Stimulated activated CD4-positive, alpha-beta T cell treated with anti-CD3 and anti-CD28 coated beads, Interleukin-2, amount 100 ng/mL, for 48 hours (primary cell): ENCODE measurements at regions not wholly inside any gene's neighbourhood (a gene's known extent, or its start where the extent isn't known, plus 50 kb on each side); places are given as distances from the start of the nearest gene placed in this dataset.

Source experiments
- DNase-seq, 2 donors: peaks; one replicate each; pipeline ENCODE4 v3.0.0-alpha.2; 2020

DNA sequence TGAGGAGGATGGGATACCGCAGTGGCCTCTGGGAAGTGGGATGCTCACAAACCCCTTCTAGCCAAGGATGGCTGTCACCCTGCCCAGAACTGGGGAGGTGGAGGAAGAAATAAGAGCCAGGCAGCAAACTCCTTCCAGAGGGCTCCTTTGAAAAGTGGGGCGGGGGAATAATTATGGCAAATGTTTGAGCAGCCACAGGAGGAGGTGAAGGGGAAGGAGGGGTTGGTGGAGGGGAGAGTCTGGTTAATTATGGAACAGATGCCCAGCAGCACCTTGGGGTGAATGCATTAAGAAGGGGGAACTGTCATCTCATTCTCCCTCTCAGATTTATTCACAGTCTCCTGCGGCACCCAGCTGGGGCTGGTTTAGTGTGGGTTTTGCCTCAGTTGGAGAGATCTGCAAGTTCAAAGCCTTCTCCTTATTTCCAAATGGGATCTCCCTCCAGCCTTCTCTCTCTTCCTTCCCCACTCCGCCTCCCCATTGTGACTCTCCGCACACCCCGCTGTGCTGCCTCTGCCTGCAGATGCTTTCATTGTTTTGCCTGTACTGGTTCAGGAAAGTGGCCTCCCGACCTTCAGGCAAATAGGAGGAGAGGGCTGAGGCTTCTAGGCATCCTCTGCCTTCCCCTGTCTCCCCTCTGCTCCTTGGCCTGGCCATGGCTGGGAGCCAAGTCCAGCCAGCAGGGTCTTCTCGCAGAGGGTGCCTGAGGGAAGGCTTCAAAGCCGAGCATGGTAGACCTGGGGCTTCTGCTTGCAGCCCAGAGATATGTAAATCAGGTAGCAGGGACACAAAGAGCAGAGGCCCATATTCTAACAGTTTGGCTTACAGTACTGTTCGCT lies 457.2 kb upstream of the MEX3C start:
- DNase-seq = no peak

DNA sequence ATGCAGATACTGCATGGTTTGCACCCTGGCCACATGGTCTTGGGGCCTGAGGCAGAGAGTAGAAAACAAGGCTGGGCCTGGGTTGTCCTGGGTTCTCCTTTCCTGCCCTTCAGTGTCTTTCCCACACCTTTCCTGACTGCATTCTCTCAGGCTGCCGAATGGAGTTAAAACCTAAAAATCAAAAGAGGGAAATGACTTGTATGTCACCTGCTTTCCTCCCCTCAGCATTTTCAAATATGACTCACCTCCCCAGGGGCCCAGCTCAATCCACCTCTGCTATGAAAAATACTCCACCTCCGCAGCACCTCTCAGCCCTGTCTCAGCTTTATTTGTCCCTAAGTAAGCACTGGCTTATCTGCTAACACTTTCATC lies 457.8 kb upstream of the MEX3C start:
- DNase-seq = no peak

DNA sequence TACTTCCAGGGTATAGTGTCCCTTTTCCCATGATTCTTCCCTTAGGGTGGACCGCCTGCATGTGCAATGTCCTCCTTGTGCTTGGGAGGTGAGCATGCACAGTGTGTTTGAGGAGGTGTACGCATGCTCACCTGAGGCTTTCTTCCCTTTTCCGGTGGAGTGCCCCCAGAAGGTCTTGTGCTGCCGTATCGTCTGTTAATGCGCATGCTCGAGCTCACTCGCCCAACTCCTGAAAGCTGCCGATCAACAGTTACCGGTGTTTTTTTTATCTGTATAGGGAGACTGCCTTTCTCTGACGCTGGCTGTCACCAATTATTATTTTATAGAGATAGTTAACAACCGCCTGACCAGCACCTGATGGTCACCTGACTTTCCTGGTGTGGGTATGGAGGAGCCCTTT lies 458.8 kb upstream of the MEX3C start:
- DNase-seq = no peak

DNA sequence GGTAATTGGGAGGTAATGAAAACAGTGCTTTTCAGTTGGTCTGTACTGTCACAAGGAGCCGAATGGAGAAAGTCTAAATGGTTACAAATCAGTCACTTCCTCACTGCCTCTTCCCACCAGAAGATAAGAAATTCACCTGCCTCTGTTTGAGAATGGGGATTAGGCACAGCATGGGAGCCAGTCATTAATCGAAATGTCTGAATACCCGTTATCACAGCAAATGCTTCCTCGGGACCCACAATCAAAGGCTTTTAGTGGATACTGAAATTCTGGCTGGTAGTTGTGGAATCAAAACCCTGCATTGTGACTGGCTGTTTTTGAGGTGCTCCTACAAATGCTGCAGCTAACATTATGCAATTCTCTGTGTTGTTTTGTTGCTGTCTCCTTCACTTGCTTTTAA lies 461.0 kb upstream of the MEX3C start:
- no peak for DNase-seq

DNA sequence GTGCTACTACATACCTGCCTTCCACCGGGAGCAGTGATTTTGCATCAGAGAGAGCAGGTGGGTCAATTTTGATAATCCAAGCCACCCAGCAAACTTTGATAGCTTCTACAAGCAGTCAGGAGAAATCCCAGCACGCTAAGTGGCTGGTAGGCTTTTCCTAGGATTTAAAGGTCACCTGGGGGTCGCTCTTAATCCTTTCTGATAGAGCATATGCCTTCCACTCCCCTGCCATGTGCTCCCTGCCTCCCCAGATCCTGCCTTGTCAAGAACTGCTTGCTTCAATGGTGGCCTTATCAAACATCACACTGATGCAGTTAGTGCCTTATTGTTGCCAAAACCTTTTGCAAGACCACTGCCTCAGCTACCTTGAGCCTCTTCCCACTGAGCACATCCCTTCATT lies 462.3 kb upstream of the MEX3C start:
- no peak for DNase-seq

DNA sequence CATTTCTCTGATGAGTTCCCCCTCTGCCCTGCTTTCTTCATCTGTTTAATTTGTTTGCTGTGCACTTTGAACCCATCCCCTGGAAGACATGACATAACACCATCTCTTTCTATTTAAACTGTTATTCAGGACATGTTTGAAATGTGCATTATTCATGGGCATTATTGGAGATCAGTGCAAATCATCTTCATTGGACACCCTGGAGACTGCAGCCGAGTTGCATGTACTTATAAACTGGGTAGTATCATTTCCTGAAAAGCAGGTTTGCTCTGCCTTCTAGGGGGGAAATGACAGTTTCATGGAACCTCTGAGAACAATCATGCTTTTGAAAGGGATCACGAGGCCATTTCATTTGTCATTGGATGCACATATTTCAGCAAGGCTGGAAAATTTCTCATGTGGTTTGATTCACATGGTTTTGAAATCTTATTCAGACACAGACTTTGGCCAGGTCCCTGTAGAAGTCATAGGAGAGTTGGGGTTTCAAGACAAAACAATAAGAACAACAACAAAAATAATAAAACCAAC lies 462.8 kb upstream of the MEX3C start:
- no peak for DNase-seq

DNA sequence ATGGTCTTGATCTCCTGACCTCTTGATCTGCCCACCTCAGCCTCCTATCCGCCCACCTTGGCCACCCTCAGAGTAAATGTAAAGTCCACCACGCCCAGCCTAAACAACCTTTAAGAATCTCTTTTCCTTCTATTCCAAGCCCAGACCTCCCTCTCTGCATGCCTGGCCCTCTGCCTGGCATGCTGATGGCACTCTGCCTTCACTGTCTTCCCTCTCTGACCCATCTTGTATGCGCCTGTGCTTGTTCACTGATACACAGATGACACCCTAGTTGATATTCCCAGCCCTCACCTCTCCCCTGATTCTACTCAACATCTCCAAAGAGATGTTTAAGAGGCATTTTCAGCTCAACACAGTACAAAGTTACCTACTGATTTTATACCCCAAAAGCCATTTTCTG lies 466.8 kb upstream of the MEX3C start:
- no peak for DNase-seq

DNA sequence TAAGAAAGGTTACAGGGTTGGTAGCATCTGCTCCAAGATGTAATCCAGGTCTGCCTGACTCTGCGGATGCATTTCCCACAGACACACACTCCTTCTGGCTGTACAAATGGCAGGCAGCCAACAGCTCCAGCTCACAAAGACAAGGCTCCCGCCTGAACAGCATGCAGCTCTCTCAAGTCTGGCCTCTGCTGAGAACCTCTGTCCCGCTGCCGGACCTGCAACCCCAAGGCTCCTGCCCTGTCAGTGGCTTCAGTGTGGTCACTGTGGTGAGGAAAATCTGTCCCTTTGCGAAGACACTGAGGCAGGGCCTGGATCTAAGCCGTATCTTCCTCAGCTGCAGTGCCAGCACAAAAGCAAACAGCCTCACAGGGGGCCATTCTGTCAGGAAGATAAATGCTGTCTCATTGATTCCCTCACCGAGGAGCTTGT lies 469.3 kb upstream of the MEX3C start:
- DNase-seq = no peak

DNA sequence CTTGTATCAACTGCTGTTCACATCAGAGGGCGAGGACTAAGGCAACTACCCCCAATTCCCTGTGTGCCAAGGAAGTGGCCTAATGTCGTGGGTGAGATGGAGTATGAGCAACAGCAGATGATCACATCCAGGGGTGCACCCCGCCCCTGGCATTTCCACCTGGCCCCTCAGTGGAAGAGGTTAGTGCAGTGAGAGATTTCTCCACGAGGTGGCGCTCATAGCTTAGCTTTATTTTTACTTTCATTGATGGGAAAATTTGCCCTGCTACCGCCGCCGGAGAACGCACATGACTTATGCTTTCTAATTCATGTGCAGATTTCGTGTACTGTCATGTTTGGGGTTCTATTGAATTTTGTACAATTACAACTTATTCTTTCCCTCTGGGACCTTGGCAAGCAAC lies 470.6 kb upstream of the MEX3C start:
- peak; percentile 58 to 62 for DNase-seq

DNA sequence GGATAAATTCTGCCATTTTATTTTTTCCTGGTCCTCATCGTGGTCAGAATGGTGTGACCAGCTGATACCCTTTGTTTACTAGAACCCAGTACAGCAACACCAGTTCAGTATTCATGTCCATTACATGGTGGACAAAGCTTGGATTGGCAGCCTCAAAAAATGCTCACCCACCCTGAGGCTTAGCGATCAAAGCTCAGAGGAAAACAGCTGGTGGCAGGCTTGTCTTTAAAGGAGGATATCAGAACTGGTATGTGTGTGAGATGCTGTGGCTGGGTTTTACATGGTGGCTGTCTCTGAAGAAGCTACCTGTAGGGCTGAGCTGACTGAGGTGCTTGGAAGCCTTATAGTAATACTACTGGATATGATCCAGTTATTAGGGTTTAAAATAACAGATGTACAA lies 471.1 kb upstream of the MEX3C start:
- DNase-seq = no peak

DNA sequence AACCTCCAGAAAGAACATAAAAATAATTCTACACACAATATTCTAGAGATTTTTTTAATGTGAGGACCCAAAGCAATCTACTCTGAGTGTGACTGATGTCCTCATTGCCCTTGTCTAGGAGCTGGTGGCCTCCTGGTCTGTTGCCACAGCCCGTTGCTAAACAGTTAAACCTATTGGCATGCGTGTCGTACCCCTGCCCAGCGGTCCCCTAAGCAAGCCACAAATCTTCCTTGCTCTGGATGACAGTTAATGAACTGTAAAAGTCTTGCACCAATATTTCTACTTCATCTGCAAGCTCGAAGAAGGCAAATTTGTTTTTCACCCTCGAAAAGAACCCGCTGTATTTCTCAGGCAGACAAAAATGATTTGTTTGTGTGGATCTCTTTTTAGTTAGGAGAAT lies 489.1 kb upstream of the MEX3C start:
- DNase-seq = no peak

DNA sequence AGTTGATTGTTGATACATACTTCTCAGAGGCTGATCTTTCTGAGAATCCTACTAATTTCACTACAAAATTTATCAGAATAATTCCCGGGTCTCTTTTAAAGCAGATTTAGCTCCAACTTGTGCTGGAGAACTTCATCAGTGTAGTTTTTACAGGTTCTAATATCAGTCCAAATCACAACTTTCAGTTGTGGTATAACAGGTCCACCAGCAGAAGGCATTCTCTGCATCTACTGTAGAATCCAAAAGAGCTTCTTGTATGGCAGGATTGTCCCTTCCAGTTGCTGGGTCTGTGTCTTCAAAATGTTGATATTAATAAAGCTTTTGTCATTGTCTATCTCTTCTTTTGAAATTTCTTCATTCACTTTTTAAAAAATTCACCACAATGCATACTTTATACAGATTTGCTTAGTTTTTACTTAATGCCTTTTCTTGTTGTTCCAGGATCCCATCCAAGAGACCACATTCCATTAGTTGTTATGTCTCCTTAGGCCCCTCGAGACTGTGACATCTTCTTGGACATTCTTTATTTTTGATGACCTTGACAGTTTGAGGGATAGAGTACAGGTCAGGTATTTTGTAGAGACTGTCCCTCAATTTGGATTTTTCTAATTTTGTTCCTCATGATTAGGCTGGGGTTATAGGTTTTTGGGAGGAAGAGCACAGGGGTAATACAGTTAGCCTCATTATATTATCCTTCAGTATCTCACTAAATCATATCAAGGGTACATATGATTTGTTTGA lies 490.5 kb upstream of the MEX3C start:
- DNase-seq = no peak

DNA sequence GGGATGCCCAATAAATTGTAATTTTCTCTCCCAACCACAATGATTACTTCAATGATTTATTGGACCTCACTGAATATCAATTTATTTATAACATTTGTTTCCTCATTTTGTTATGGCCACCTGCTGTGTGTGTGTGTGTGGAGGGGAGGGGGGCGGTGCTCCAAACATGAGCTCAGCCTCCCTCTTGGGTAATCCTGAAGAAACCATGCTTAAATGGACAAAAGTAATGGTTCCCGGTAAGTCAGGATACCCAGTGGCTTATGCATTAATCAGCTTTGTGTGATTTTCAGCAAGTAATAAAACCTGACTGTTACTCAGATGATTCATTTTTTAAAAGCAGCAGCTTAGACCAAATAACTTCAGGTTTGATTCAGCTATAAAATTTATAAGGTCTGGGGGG lies 495.1 kb upstream of the MEX3C start:
- DNase-seq = no peak

DNA sequence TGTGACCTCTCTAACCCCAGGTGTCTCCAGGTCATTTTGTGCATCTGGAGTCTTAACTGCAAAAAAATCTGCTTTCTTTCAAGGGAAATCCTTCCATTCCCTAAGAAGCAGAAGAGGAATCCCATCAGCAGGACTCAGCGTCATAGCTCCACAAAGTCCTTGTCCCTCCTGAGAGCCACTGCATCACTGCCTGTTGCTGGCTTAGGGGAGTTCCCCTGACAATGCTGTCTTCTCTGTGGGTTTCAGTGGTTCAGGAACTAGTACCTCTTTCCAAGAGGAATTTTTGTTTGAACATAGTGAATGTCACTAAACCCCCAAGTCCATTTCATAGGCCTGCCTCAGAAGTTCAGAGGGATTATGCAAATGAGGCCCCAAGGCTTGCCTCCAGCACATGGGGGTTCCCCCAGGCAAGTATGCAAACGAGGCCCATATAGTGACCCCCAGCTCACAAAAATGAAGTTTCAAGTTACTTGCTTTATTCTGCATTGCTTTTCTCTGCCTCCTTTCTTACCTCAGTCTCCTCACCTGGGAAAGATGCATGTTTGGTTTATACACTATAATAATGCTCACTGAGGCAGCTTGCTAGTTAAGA lies 513.9 kb upstream of the MEX3C start:
- no peak for DNase-seq

DNA sequence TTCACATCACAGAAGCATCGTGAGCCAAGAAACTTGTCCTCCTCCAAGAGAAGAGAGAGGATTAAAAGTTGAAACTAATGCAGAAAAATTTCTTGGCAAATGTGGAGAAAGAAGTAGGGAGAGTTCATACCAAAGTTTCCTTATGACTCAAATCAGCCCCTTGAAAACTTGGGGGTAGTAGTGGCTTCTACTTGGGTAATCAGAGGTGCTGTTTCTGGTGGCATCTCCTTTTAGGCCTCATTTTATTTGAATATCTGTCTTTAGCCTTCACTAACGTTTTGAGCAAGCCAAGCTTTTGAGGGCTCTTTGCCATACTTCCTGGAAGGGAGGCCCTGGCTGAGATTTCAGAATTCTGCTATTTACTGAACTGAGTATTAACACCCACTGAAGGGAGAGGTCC lies 515.3 kb upstream of the MEX3C start:
- DNase-seq = no peak

DNA sequence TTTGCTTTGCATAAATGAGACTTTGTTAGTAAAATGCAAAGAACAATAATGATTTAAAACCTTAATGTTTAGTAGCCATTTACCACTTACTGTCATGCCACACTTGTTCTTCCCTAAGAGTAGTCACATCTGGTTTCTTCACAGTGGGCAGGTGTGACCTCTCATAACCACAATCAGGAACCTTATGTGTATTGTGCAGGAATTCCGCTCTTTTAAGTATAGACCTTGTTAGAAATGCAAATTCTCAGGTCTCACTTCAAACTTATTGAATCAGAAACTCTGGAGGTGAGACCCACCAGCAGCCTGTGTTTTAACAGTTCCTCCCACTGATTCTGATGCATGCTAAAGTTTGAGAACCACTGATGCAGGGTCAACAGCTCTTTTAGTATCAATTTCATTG lies 518.8 kb upstream of the MEX3C start:
- DNase-seq = no peak

DNA sequence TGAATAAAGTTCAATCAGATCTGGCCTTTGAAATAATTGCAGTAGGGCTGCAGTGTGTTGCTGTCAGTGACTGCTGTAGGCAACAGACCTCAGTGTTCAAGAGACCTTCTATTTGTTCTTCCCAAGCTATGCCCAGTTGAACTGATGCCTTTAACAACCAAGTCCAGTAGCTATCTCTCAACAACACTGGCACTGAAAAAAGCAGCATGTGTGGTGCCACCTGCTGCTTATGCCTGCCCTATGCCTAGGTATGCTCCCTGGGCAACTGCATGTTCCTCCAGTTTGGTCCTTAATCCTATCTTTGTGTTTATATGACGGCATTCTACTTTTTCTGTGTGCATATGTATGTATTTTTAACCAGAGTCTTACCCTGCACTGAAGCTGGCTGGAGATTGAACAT lies 523.9 kb upstream of the MEX3C start:
- DNase-seq = no peak

DNA sequence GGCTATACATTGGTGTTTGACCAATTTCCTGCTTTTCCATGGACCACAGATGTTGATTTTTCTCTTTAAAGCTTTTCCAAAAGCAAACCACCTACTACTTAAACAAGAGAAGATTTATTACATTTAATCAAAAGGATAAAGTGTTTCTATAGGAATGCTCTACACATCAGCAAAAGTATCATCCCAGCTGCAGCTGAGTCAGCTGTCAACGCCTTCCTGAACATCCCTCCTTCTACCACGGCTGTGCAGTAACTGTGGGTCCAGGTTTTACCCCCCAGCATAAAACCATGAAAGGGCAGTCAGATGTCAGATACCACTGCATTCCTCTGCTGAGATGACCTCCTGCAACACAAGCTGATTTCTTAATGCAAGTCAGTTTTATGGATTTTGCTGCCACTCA lies 524.5 kb upstream of the MEX3C start:
- no peak for DNase-seq

DNA sequence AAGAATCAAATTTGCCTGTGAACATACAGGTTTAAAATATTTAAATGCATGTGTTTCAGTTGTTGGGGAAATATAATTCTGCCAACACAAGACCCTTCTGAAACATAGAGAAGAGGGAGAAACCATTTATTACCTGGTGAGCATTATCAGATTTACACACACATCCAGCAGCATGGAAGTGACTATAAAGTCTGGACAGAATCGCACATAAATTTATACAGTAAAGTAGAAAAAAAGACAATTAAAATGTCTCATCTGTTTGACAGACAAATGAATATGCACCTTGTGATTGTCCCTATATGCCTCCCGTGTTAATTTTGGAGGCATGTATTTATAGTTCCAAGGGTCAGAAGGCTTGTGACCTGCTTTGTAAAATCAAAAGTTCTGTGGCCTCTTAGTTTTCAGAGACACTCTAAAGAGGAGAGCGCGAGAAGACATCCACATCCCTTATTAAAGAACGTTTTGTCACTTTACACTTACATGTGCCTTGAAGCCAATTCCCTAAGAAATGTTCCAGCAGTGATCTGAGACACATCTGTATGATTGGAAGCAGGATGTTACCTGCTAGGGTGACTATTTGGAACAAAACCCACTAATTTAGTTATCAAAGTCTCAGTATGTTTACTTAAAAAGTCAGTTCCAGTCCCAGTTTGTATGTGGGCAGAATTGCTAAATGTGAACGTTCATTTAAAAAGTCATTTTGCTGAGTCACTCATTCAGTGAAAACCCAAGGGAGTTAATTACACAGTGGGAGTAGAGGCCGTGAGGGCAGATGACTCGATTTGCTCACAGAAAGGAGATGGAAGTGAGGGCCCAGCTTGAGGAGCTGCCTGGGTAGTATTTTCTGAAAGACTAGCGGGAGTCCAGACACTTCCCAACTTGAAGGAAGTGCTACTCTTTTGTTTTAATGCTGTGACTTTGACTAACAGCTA lies 527.6 kb upstream of the MEX3C start:
- DNase-seq = no peak

DNA sequence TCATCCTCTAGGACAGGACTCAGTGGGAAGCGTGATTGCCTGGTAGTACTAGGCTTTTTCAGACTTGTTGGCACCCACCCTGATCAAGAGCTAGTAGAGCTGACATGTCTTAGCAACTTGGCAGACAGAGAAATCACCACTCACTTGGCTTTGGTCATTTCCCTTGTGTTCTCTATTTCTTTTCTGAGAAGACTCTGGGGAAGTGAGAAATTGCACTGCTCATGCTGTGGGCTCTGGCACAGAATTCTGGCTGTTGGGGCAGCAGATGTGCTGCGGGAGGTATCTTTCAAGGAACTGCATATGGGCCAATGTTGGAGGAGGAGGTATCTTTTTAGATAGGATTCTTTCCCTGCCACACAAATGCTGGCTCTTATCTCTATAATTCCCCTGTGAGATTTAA lies 529.1 kb upstream of the MEX3C start:
- DNase-seq = no peak

DNA sequence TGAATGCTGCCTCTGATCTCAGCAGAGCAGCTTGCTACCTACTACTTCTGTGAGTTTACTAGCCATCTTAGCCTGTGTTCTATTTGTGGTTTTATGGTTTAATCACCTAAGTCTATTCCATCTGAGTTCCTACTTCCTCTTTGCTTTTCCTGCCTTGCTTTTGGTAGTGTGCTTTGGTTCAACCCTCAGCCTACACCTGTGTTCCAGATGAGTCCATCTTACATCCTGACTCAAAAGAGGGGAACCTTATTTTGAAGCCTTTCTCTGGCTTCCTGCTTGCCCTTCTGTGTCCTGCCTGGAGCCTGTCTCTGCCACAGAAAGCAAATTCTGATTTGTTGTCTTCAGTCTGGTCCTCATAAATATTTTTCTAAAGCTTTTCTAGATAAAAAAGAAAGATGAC lies 530.3 kb upstream of the MEX3C start:
- no peak for DNase-seq

DNA sequence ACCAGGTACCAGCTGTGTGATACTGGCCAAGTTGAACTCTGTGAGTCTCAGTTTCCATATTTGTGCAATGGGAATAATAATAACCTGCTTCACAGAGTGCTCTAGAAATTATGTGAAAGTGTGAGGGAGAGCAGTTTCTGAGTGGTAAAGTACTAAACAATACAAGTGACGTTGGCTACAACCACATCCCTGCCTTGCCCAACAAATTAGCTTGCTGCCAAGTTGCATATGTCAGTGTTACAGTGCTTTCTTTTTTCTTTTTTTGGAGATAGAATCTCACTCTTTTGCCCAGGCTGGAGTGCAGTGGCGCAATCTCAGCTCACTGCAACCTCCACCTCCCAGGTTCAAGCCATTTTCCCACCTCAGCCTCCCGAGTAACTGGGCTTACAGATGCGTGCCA lies 533.6 kb upstream of the MEX3C start:
- DNase-seq = no peak

DNA sequence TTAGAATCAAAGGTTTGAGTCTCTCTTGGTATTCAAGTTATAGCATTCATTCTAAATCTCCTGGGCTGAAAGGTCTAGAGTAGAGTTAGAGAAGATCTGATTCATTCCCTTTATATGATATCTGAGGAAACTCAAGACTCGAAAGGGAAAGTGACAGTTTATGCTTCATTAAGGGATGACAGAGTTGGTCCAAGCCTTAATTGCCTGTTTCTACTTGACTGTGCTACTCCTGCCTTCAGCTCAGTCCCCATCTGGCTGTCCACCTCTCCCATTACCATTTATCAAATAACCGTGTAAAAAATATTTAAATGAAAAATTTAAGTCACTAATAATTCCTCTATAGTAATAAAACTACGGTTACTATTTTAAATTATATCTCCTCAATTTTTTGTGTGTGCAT lies 537.1 kb upstream of the MEX3C start:
- DNase-seq = no peak
